Astrocyte (in vitro differentiated cells and primary cell): ENCODE measurements at regions not wholly inside any gene's neighbourhood (a gene's known extent, or its start where the extent isn't known, plus 50 kb on each side); places are given as distances from the start of the nearest gene placed in this dataset.

Experiments
- EZH2 ChIP-seq: IDR thresholded peaks from 2 replicates; pipeline ENCODE4 v1.6.1; 2012; ENCODE audit warnings: mild to moderate bottlenecking, low read length, inconsistent platforms; ENCODE audit not compliant: insufficient read depth
- TF ChIP-seq, protein P1 (sequence below): IDR thresholded peaks from 2 replicates; pipeline ENCODE4 v1.5.1; 2011; ENCODE audit warnings: low read depth, mild to moderate bottlenecking, inconsistent platforms, low read length, moderate library complexity; ENCODE audit not compliant: insufficient read depth

GRCh38 chr1:187549540-187549939, 720.8 kb downstream of the PLA2G4A start:
- TF ChIP-seq, protein P1, sequence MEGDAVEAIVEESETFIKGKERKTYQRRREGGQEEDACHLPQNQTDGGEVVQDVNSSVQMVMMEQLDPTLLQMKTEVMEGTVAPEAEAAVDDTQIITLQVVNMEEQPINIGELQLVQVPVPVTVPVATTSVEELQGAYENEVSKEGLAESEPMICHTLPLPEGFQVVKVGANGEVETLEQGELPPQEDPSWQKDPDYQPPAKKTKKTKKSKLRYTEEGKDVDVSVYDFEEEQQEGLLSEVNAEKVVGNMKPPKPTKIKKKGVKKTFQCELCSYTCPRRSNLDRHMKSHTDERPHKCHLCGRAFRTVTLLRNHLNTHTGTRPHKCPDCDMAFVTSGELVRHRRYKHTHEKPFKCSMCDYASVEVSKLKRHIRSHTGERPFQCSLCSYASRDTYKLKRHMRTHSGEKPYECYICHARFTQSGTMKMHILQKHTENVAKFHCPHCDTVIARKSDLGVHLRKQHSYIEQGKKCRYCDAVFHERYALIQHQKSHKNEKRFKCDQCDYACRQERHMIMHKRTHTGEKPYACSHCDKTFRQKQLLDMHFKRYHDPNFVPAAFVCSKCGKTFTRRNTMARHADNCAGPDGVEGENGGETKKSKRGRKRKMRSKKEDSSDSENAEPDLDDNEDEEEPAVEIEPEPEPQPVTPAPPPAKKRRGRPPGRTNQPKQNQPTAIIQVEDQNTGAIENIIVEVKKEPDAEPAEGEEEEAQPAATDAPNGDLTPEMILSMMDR, result no peak
- TF ChIP-seq EZH2, result no peak
